Head of caudate nucleus (tissue), 42 donors: ENCODE measurements at regions not wholly inside any gene's neighbourhood (a gene's known extent, or its start where the extent isn't known, plus 50 kb on each side); places are given as distances from the start of the nearest gene placed in this dataset.
"Not testable (repeated sequence)": the region's sequence is repeated elsewhere in the genome, so short reads cannot be mapped to it uniquely, and the experiment has no call there.

Experiments used
- DNase-seq, 42 donors: peaks; one replicate each; pipeline versions ENCODE4 v3.0.0 to v3.0.0-alpha.2; 2020 to 2021; ENCODE audit warnings: mixed read lengths in 7 of 42
- intact Hi-C: fragments of 100-400 bp; cut with DNase I; formaldehyde crosslinking; loops from one replicate; pipeline ENCODE4 v1.15.0; 2022

- intact Hi-C loops: no loop called here
- DNase-seq: no peak
These were observed 442.3 kb downstream of the EPHA7 start for GRCh38 chr6:92977018-92977417.

- intact Hi-C loops: no loop called here
- DNase-seq: no peak
These were observed 452.0 kb downstream of the EPHA7 start for GRCh38 chr6:92967362-92967761.

- intact Hi-C loops: no loop called here
- no peak for DNase-seq
These were observed 456.5 kb downstream of the EPHA7 start for GRCh38 chr6:92962846-92963245.

- DNase-seq, intact Hi-C loops: not testable (repeated sequence)
These were observed 467.2 kb downstream of the EPHA7 start for GRCh38 chr6:92952111-92952510.

GRCh38 chr6:92945799-92946198 lies 473.6 kb downstream of the EPHA7 start:
- intact Hi-C loops: no loop called here
- no peak for DNase-seq

GRCh38 chr6:92944132-92944531 lies 475.2 kb downstream of the EPHA7 start:
- intact Hi-C loops: no loop called here

GRCh38 chr6:92942549-92942948 lies 476.8 kb downstream of the EPHA7 start:
- intact Hi-C loops: no loop called here
- no peak for DNase-seq

More at GRCh38 chr6:92944132-92944531, 475.2 kb downstream of the EPHA7 start:
- DNase-seq: no peak

GRCh38 chr6:92934625-92935024 lies 484.7 kb downstream of the EPHA7 start:
- intact Hi-C loops: no loop called here
- no peak for DNase-seq

- no peak for DNase-seq
- intact Hi-C loops: no loop called here
These were observed 489.2 kb downstream of the EPHA7 start for GRCh38 chr6:92930171-92930570.

- no peak for DNase-seq
- intact Hi-C loops: no loop called here
These were observed 497.0 kb downstream of the EPHA7 start for GRCh38 chr6:92922216-92922806.

- intact Hi-C loops: no loop called here
- DNase-seq: no peak
These were observed 503.9 kb downstream of the EPHA7 start for GRCh38 chr6:92915466-92915865.

- intact Hi-C loops: no loop called here
- no peak for DNase-seq
These were observed 508.1 kb downstream of the EPHA7 start for GRCh38 chr6:92911301-92911700.

- intact Hi-C loops: no loop called here
- DNase-seq: no peak
These were observed 508.7 kb downstream of the EPHA7 start for GRCh38 chr6:92910646-92911045.

GRCh38 chr6:92906385-92906784 lies 513.0 kb downstream of the EPHA7 start:
- DNase-seq: no peak
- intact Hi-C loops: no loop called here

- DNase-seq: no peak
- intact Hi-C loops: no loop called here
These were observed 525.6 kb downstream of the EPHA7 start for GRCh38 chr6:92893741-92894140.

- DNase-seq: no peak
- intact Hi-C loops: no loop called here
These were observed 526.7 kb downstream of the EPHA7 start for GRCh38 chr6:92892626-92893170.

GRCh38 chr6:92888316-92888715 lies 531.0 kb downstream of the EPHA7 start:
- no peak for DNase-seq
- intact Hi-C loops: no loop called here

- no peak for DNase-seq
- intact Hi-C loops: no loop called here
These were observed 531.5 kb downstream of the EPHA7 start for GRCh38 chr6:92887871-92888270.

- intact Hi-C loops: no loop called here
These were observed 539.8 kb downstream of the EPHA7 start for GRCh38 chr6:92879526-92879925.

GRCh38 chr6:92864966-92865555 lies 554.3 kb downstream of the EPHA7 start:
- no peak for DNase-seq
- intact Hi-C loops: no loop called here

More at GRCh38 chr6:92879526-92879925, 539.8 kb downstream of the EPHA7 start:
- DNase-seq: no peak

- no peak for DNase-seq
- intact Hi-C loops: no loop called here
These were observed 569.7 kb downstream of the EPHA7 start for GRCh38 chr6:92849636-92850035.
